Fibroblast of gingiva (primary cell): ENCODE measurements at regions not wholly inside any gene's neighbourhood (a gene's known extent, or its start where the extent isn't known, plus 50 kb on each side); places are given as distances from the start of the nearest gene placed in this dataset.
"Not testable (repeated sequence)": the region's sequence is repeated elsewhere in the genome, so short reads cannot be mapped to it uniquely, and the experiment has no call there.

ENCODE experiments used
- DNase-seq: peaks from one replicate; pipeline ENCODE4 v3.0.0-alpha.2; 2011; ENCODE audit warnings: low read depth

DNA sequence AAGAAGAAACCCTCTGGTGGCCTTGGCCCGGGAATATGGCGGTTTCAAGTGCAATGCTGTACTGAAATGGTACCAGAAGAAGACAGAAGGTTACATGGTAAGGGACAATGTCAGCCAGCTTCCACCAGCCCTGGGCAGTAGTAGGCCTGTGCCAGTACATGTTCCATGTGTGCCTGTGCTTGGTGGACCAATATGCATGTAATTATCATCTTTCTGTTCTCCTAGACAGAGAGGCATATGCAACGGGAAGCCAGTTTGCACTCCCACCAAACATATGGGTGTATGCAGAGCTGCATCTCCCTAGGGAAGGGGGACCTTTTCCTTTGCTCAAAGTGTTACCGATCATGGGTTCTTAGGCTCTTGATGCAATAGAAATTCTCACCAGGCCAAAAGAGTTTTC, 80.9 kb upstream of the ADORA2B start:
- not testable (repeated sequence) for DNase-seq

DNA sequence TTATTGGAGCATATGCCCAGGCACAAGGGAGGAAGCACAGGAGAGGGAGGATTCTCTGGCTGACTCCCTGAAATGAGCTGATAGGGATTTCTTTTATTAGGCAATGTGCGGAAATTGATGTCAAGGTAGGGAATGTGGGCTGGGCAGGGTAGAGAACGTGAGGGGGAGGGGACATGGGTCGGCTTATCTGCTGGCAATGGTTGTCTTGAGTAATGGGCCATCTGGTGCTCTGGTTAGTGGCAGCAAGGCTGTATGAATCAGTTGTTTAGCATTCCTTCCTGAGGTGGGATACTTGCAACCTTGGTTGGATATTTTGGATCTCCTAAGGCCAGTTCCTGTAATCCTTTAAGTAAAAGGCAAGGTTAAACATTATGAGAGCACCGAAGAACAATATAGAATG, 80.5 kb upstream of the ADORA2B start:
- not testable (repeated sequence) for DNase-seq

DNA sequence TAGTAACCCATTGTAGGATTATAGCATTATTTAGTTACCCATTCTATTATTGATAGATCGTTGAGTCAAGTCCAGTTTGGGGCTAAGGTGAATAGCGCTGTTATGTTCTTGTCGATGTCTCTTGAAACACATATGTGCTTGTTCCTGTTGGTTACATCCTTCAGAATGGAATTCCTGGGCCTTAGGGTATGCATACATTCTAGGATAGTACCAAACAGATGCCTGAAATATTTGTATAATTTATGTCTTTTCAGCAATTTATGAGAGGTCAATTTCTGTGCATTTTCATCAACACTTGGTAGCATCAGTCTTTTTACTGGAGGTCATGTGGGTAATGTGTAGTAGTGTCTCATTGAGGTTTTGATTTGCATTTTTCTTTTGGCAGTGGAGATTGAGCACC, 78.9 kb upstream of the ADORA2B start:
- not testable (repeated sequence) for DNase-seq

DNA sequence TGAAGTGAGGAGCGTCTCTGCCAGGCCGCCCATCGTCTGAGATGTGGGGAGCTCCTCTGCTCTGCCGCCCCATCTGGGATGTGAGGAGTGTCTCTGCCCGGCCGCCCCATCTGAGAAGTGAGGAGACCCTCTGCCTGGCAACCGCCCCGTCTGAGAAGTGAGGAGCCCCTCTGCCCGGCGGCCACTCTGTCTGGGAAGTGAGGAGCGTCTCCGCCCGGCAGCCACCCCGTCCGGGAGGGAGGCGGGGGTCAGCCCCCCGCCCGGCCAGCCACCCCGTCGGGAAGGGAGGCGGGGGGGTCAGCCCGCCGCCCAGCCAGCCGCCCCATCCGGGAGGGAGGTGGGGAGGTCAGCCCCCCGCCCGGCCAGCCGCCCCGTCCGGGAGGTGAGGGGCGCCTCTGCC, 77.6 kb upstream of the ADORA2B start:
- DNase-seq, result not testable (repeated sequence)

DNA sequence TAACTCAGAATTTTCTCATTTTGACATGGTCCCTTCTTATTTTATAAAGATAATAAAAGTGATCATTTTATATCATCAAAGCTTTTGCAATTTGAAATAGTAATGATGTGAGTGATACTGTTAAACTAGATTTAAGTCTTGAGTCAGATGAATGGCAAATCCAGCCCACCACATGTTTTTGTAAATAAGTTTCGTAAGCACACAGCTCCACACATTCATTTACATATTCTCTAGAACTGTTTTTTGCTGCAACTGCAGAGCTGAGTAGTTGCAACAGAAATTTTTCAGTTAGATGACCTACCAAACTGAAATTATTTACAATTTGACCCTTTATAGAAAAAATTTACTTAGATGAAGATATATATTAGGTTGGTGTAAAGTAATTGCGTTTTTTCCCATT, 75.1 kb upstream of the ADORA2B start:
- DNase-seq, result not testable (repeated sequence)

DNA sequence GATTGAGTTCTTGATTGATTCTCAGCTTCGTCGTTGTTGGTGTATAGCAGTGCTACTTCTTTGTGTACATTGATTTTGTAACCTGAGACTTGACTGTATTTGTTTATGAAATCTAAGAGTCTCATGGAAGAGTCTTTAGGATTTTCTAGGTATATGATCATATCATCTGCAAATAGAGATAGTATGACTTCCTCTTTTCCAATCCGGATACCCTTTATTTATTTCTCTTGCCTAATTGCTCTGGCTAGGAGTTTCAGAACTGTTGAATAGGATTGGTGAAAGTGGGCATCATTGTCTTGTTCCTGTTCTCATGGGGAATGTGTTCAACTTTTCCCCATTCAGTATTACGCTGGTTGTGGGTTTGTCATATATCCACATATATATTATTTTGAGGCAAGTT, 72.3 kb upstream of the ADORA2B start:
- DNase-seq, result not testable (repeated sequence)

DNA sequence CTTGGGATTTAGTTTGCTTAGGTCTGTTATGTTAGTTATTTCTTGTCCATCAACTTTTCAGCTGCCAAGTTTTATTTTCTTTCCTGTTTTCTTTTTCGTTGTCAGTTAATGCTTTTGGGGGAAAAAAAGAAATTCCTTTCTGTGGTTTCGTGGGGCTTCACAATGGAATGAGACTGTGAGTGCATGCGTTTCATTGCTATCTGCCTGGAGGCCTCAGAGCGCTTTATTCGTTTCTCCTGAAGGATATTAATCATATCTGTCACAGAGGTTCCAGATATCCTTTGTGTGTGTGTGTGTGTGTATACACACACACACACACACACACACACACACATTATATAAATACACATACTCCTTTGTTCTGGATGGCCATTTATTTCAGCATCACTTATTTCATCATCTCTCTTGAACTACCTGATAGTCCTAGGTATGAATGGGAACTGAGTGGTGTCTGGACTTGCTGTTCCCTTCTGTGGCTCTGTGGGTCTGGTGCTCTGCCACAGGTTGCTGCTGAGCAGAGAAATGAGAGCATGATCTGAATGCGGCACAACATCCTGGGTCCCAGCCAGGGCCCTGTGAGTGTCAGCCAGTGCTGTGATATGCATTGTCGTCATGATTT, 66.9 kb upstream of the ADORA2B start:
- DNase-seq, result not testable (repeated sequence)

DNA sequence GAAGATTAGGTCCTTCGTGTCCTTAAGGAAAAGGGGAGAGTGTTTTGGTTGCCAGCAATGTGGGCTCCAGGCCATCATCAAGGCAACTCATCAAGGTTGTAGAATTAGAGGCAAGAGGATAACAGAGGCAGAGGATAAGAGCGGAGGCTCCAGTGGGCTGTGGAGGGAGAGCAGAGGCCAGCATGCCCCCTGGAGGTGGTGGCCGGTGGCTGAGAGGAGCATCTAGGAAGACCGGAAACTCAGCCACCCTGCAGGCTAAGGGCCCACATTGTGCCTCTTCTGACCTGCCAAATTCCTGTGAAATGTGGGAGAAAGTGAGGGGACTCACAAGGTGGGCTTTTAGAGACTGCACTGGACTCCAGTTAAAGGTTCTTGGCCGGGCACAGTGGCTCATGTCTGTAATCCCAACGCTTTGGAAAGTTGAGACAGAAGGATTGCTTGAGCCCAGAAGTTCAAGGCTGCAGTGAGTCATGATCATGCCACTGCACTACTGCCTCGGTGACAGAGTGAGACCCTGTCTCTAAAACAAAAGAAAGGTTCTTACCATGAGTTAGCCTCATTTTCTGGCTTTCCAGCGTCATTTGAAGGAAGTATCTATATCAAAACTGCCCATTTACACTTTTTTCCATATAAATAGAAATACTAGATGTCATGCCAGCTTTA, 62.7 kb upstream of the ADORA2B start:
- DNase-seq, result no peak

DNA sequence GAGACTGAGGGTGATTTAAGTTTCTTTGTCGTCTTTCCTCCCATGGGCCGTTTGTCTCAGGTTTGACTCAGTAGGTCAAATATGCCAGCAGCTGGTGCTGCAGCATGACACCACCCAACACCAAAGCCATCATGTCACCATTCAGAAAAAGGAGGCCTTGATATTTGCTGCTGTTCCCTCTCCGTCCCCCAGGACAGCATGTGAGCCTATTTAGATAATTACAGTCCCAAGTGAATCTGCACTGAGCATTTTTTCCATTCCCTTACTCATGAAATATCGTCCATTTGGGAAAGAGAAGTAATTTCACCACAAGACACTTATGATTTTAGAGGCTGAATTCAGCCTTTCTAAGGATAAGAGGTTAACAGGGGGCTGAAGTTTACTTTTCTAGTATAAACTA, 62.2 kb upstream of the ADORA2B start:
- no peak for DNase-seq

DNA sequence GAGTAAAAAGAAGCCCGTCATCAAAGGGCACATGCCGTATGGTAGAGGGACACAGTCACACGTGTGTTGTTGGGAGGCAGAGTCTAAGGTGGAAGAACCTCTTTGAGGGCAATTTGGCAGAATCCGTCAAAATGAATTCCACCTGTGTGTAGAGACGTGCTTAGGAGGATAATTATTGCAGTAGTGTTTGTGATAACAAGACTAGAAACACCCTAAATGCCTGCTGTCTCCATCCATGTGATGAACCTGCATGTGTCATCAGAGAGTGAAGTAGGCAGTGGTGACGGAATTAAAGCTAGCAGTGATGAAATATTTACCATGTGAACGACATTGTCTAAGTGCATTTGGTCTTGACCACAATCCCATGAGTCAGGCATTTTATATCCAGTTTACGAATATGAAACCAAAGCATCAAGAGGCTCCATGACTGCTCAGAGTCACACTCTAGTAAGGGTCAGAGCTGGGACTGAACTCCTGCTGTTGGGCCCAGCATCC, 61.3 kb upstream of the ADORA2B start:
- DNase-seq, result peak; percentile 51

DNA sequence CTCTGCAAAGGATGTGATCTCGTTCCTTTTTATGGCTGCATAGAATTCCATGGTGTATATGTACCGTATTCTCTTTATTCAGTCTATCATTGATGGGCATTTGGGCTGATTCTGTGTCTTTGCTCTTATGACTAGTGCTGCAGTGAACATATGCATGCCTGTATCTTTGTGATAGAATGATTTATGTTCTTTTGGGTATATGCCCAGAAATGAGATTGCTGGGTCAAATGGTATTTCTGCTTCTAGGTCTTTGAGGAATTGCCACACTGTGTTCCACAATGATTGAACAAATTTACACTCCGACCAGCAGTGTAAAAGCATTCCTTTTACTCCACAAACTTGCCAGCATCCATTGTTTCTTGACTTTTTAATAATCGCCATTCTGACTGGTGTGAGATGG, 60.2 kb upstream of the ADORA2B start:
- no peak for DNase-seq

DNA sequence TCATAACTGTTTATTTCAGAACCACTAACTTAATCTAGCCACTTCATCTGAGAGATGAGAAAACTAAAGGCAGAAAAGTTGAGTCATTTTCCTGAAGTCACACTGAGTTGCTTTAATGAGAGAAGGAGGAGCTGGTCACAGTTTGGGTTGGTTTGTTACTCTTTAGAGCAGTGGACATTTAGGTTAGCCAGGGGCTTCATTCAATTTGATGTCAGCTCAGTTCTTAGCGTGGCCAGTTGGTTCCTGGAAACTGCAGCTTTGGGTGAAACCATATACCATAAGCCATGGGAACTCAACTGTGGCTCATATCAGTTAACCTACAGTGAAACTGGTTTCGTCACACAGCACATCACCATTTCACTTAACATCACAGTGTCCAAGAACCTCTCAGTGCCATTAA, 59.2 kb upstream of the ADORA2B start:
- no peak for DNase-seq

DNA sequence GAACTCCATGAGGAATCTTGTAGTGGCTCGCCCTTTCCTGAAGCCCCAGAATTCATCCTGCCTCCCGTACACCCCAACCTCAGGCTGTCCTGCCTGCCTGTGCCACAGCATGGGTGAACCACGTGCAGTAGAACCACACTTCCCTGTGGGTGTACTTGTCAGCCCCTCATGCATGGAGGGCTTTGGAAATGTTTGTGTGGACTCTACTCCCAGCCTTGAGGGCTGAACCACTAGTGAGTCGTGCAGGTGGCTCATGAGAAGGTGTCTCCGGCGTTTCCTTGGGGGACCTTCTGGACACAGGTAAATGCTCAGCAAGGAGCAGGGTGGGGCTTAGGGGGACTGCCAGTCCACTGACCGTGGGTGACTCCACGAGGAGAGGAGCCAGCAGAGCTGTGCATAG, 58.7 kb upstream of the ADORA2B start:
- no peak for DNase-seq

DNA sequence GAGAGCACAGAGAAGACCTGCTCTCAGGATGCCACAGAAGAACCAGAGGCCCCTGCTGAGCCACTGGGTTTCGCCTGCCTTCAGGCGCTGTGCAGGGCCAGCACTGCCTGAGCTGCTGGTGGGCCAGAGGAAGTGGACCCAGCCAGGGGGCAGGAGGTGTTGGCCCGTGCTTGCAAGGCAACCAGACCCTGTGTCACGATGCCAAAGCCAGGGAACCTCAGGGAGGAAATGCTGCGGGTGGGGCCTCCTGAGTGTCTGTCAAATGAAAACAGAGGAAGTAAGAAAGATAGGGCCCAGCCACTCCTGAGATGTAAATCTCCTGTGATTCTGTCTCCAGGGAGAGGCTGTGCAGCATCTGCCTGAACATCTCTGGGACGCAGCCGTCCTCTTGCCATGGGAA, 58.1 kb upstream of the ADORA2B start:
- no peak for DNase-seq

DNA sequence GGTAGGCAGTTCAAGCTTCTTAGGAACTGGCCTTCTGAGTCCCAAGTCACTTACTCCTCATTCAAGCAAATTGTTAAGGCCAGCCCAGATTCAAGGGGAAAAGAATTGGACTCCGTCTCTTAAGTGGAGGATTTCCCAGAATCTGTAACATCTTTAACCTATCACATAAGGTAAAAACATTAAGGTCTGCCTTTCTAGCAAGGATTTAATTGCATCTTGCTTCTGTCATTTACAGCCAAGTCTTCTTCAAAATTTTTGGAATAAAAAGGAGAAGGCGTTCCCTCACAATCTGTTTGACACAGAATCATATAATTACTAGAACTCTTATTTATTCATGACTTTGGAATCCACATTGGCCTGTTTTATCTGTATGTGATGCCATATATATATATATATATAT, 56.5 kb upstream of the ADORA2B start:
- no peak for DNase-seq

DNA sequence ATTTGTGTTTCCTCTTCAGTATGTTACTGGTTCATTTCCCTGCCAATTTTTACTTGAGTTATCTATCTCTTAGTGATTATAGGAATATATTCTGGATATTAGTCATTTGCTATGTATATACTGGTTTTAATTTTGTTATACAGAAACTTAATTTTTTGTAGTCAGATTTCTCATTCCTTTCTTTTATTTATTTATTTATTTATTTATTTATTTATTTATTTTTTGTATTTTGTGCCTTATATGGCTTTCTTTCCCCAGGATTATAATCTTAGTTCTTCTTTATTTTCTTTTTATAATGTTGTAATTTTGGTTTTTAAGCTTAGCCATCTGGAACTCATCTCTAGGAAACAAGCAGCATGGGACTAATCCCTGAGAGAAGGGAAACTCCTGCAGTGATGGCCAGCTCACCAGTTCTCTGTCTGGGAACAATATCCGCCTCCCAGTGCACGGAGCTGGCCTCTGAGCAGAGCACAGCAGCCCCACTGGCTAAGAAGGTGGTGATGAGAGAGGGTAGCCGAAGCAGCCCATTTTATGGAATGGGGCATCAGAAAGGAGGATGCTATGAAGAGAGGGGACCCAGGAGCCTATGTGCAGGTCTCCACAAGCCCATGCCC, 54.5 kb upstream of the ADORA2B start:
- no peak for DNase-seq

DNA sequence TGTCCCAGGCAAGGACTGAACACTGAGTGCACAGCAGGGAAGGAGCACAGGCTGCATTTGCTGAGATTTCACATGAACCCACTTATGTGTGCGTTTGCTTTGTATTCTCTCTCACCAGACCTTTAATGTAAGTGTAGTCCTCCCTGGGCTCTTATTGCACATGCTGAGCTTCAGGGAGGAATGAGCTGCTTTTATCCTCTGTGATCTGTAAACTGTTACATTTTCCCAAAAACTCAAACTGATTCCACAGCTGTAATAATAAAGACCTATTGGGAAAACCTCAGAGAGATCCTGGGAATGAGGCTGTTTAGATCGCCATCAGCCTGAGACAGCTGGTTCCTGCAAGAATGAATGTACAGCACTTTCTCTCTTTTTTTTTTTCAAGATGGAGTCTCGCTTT, 53.6 kb upstream of the ADORA2B start:
- no peak for DNase-seq

DNA sequence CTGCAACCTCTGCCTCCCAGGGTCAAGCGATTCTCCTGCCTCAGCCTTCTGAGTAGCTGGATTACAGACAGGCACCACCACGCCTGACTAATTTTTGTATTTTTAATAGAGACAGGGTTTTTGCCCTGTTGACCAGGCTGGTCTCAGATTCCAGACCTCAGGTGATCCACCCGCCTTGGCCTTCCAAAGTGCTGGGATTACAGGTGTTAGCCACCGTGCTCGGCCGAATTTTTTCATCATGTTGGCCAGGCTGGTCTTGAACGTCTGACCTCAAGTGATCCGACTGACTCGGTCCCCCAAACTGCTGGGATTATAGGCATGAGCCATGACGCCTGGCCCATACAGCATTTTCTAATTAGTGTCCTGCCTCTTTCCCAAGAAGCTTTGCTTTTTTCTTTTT, 52.7 kb upstream of the ADORA2B start:
- no peak for DNase-seq

DNA sequence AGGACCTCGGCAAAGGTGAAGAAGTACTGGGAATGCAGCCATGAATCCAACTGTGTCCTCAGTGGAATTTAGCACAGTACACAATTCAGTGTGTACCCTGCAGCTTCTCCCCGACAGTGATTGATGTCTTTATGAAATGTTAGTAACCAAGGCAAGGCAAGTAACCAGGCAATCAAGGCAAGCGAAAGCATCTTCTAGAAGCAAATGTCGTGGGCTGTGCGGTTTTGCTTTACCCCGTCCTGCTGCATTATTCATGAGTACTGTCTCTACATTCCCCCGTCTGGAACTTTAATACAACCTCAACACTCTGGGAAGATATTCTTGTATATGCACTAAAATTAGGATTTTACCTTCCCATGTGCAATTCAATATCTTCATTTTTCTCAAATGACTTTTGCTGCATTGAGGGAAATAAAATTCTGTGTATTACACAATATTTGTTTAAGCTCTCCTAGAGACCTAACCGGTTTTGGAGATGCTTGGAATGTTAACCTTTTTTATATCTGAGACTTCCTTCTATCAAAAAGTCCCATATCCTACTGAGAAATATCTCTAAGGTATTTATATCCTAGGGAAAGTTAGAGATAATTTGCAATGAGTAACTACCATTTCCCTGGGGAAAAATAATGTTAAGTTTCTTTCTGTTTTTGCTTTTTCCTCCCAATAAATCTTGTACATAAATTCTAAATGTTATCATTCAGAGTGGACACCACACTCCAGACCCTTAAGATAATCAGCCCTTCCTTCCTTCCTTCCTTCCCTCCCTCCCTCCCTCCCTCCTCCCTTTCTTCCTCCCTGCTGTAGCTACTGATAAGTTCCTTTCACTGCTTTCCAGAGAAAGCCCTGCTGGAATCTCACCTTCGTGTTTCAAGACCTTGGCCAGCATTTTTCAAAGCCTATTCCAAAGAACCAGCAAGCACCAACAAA, 51.9 kb upstream of the ADORA2B start:
- DNase-seq, result no peak

DNA sequence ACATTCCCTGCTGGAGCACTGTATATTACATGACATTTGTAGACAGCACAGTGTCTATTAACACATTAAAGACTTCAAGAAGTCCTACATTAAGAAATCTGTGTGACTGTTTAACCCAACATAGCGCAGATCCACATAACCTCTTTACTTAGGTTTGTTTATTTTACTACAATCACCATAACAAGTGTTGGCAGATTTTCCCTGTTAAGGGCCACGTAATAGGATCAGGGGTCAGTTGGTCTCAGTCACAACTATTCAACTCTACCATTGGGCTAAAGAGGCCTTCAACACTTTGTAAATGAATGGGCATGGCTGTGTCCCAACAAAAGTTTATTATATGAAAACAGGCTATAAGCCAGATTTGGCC, 51.3 kb upstream of the ADORA2B start:
- DNase-seq, result peak; percentile 44

DNA sequence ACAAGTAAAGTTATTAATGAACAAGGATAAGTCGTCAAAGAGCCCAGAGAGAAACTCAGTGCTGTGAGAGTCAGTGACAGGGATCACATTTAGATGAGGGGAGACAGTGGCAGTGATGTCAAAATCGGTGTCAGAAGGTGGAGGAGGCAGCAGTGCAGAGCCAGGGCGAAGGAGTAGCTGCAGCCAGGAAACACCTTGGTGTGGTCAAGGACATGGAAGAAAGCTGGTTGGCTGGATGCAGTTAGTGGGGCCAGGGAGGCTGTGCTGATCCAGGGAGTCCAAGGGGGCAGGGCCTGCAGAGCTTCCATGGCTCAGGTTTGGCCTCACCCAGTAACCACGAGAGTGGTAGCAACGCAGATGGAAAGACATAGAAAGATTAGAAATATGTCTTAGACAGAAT, 50.7 kb upstream of the ADORA2B start:
- DNase-seq, result no peak

DNA sequence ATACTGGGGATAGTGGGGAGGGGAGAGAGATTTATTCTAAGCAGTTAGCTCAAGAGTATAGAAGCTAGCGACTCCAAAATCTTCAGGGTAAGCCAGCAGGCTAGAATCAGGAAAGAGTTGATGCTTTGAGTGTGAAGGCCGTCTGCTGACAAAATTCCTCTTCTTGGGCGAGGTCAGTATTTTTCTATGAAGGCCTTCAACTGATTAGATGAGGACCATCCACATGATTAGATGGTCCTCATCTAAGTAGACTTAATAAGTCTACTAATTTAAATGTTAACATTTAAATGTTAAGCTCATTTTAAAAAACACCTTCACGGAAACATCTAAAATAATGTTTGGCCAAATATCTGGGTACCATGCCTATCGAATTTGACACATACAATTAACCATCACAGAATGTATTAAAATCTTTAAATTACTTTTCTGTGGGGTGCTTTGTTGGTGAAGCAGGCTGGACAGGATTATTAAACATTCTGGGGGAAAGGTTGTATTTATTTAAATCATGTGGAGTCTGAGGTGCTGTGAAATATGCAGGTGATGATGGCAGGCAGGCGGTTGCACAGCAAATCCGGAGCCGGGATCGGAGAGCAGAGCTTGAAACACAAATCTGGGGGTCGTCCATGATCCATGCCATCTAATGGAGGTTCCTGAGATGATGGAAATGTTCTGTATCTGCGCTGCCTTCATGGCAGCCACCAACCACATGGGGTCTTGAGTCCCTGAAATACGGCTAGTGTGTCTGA, 49.8 kb upstream of the ADORA2B start:
- no peak for DNase-seq
